ENCODE measurements at regions not wholly inside any gene's neighbourhood (a gene's known extent, or its start where the extent isn't known, plus 50 kb on each side); places are given as distances from the start of the nearest gene placed in this dataset.

DNA sequence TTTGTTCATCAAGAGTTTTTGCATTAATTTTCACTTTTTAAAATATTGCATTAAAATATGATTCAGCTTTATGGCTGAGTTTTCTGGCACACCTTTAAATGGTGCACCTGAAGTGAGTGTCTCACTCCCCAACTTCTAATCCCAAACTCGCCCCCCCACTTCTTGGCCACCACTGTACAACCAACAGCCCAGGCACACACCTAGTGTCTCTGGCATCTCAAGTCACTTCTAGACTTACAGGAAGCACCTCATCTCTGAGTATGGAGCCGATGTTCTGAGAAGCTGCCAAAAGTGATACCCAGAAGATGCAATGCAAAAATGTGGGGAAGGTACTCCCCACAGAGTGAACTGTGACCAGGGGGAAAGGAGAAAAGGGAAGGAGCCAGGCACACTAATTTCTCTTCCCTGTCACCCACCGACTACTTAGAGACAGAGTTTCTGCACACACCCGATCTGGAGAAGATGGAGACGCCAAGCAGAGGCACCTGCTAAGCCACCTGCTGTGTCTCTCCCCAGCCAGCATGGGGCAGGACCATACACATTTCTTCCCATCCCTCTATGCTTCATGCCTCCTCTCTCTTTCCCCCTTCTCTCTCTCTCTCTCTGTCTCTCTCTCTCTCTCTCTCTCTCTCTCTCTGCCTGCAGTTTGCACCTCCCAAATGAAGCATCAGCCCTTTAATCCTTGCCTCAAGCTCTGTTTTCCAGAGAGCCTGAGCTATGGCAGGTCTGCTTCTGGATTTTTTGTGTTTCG lies 155.3 kb upstream of the ZNF507 start:
- Mint-ChIP-seq H3K27me3 (peaks cover 8% of the 10 kb centered on the region), H3K4me3 (no peak overlapping the region), H3K9me3 (no peaks in the 10 kb centered on the region), H3K4me1 (ENCODE audit: low read depth) (no peaks in the 10 kb centered on the region), H3K36me3 (ENCODE audit: low read depth) (no peaks in the 10 kb centered on the region), H3K27ac (no peak overlapping the region)
- ChIA-PET POLR2A (no interaction called here), CTCF (interaction anchor here (0.9 kb wide), 1 partner anchor 34 kb away, joined by 3 read pairs; no protein-coding TSS in a partner anchor)
- intact Hi-C loops (cut with micrococcal nuclease) = no loop called here
- ATAC-seq (no peak), DNase-seq (no peak)
- TF ChIP-seq, protein P1, sequence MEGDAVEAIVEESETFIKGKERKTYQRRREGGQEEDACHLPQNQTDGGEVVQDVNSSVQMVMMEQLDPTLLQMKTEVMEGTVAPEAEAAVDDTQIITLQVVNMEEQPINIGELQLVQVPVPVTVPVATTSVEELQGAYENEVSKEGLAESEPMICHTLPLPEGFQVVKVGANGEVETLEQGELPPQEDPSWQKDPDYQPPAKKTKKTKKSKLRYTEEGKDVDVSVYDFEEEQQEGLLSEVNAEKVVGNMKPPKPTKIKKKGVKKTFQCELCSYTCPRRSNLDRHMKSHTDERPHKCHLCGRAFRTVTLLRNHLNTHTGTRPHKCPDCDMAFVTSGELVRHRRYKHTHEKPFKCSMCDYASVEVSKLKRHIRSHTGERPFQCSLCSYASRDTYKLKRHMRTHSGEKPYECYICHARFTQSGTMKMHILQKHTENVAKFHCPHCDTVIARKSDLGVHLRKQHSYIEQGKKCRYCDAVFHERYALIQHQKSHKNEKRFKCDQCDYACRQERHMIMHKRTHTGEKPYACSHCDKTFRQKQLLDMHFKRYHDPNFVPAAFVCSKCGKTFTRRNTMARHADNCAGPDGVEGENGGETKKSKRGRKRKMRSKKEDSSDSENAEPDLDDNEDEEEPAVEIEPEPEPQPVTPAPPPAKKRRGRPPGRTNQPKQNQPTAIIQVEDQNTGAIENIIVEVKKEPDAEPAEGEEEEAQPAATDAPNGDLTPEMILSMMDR (IDR thresholded peaks at IDR 0.05) = no peak

DNA sequence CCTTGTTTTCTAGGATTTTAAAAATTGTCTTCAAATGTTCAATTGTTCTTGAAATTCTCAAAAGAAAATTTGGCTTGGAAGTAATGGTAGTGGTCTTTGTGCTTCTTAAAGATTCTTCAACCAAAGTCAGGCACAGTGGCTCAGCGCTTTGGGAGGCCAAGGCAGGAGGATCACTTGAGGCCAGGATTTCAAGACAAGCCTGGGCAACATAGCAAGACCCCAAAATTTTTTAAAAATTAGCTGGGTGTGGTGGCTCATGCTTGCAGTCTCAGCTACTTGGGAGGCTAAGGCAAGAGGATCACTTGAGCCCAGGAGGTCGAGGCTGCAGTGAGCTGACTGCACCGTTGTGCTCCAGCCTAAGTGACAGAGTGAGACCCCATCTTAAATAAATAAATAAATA lies 153.5 kb upstream of the ZNF507 start:
- POLR2A ChIA-PET = no interaction called here

DNA sequence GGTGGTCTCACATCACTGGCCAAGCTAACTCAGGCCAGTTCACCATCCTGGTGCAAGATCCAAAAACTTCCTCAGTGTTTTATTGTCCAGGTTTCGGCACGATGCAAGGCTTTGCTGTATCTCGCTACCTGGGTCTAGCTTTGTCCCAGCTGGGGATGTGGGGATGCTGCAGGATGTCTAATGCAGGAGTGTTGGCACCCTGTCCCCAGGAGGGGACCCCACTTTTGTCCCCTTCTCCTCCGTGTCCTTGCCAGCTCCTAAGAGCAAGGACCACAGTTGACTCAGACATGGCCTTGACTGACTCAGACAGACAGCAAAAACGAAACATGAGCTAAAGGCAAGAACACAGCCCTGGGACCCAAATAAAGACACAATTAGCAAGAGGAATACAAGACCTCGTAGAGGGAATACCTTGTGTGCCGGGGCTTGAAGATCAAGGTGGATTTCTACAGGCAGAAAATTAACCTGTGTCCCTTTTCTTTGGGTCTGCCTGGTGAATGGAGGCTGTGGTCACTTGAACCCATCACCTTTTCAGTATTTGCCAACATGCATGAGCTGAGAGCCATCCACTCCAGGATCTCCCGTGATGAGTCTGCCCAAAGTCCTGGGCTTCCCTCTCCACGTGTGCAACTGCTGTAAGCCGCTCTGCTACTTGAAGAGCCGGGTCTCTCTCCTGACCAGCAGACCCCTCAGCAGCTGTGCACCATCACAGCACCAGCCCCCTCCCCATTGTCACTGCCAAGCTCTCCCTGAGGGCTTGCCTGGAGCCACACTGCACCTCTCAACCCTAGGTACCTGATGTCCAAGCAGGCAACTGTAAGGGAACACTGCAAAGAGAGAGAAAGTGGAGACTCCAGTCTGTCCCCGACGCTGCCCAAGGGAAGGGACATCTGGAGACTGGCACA lies 149.5 kb upstream of the ZNF507 start:
- no peaks in the 10 kb centered on the region for H3K36me3 Mint-ChIP-seq (ENCODE audit: low read depth)
- intact Hi-C loops (cut with micrococcal nuclease) = no loop called here
- POLR2A ChIA-PET = no interaction called here
- TF ChIP-seq, protein P1 (IDR thresholded peaks at IDR 0.05) = no peak
- CTCF ChIA-PET = no interaction called here
- H3K9me3 Mint-ChIP-seq = no peaks in the 10 kb centered on the region
- peaks cover 7% of the 10 kb centered on the region for H3K27me3 Mint-ChIP-seq
- H3K4me1 Mint-ChIP-seq (ENCODE audit: low read depth) = no peaks in the 10 kb centered on the region
- no peak overlapping the region for H3K4me3 Mint-ChIP-seq
- no peak overlapping the region for H3K27ac Mint-ChIP-seq
- no peak for DNase-seq
- ATAC-seq = no peak

More for the DNA sequence above, 153.5 kb upstream of the ZNF507 start:
- no peak for DNase-seq
- H3K4me3 Mint-ChIP-seq = no peak overlapping the region
- CTCF ChIA-PET = no interaction called here
- intact Hi-C loops (cut with micrococcal nuclease) = no loop called here
- TF ChIP-seq, protein P1 (IDR thresholded peaks at IDR 0.05) = no peak
- H3K27me3 Mint-ChIP-seq = peaks cover 8% of the 10 kb centered on the region
- H3K4me1 Mint-ChIP-seq (ENCODE audit: low read depth) = no peaks in the 10 kb centered on the region
- H3K9me3 Mint-ChIP-seq = no peaks in the 10 kb centered on the region
- ATAC-seq = no peak
- no peaks in the 10 kb centered on the region for H3K36me3 Mint-ChIP-seq (ENCODE audit: low read depth)
- no peak overlapping the region for H3K27ac Mint-ChIP-seq

DNA sequence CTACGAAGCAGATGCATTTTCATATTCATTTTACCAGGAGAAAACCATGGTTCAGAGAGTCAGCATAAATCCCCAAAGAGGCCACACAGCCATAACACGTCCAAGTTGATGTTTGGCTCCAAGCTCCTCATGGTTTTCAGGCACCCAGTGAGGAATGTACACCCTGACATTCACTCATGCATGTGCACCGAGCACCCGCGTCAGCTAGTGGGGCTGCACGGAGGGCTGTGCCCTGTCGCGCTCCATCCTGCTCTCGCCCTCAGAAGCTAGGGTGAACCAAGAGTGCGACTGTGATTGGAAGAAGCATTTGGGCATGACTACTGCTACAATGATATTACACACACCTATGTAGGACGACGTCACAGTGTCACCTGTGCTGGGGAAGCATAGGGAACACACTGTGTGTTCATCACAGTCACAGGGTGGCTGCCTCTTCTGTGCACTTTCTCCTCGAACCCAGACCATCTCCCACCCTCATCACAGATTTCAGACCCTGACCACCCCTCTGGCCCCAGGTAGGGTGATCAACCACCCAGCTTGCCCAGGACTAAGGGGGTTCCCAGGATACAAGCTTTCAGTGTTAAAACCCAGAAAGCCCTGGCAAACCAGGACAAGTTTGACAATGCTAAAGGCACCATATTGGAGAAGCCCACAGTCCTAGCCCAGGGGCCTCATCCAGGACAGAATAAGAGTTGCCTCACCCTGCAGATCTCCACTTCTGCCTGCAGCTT lies 148.6 kb upstream of the ZNF507 start:
- H3K27ac Mint-ChIP-seq = no peak overlapping the region
- no peaks in the 10 kb centered on the region for H3K36me3 Mint-ChIP-seq (ENCODE audit: low read depth)
- H3K4me1 Mint-ChIP-seq (ENCODE audit: low read depth) = peaks cover 2% of the 10 kb centered on the region
- H3K4me3 Mint-ChIP-seq = no peak overlapping the region
- ChIA-PET POLR2A (no interaction called here), CTCF (interaction anchor here (0.7 kb wide), 1 partner anchor 25 kb away, joined by 4 read pairs; no protein-coding TSS in a partner anchor)
- intact Hi-C loops (cut with micrococcal nuclease) = no loop called here
- H3K27me3 Mint-ChIP-seq = peaks cover 7% of the 10 kb centered on the region
- ATAC-seq (no peak), DNase-seq (no peak)
- TF ChIP-seq, protein P1 (IDR thresholded peaks at IDR 0.05) = no peak
- H3K9me3 Mint-ChIP-seq = no peaks in the 10 kb centered on the region
